Loucy (cell line): ENCODE measurements at regions not wholly inside any gene's neighbourhood (a gene's known extent, or its start where the extent isn't known, plus 50 kb on each side); places are given as distances from the start of the nearest gene placed in this dataset.

Source experiments
- CTCF ChIP-seq: fragments of 200-600 bp; sonication (generic); conservative IDR thresholded peaks from 2 replicates; pipeline ENCODE4 v1.5.1; 2014; ENCODE audit warnings: mild to moderate bottlenecking, antibody characterized with exemption, low read length
- EZH2phosphoT487 ChIP-seq: fragments of 200-600 bp; IDR thresholded peaks from 2 replicates; pipeline ENCODE4 v1.6.1; 2018; ENCODE audit warnings: antibody characterized with exemption, mild to moderate bottlenecking, moderate library complexity, borderline replicate concordance

- no peak for TF ChIP-seq CTCF
- TF ChIP-seq EZH2phosphoT487, result no peak
Observed at GRCh38 chr15:61344293-61344692, 115.2 kb upstream of the RORA start.
